Trophoblast cell (in vitro differentiated cells and primary cell): ENCODE measurements at regions not wholly inside any gene's neighbourhood (a gene's known extent, or its start where the extent isn't known, plus 50 kb on each side); places are given as distances from the start of the nearest gene placed in this dataset.
A peak's percentile ranks its signal among the peaks of the same experiment; 100 is the strongest.

ENCODE experiments used
- DNase-seq, 2 donors: peaks; one replicate each; pipeline ENCODE4 v3.0.0-alpha.2; 2016
- H2AFZ ChIP-seq: 2 replicates; pipeline ENCODE4 v1.6.1; 2013; ENCODE audit warnings: low read length, moderate library complexity, mild to moderate bottlenecking; ENCODE audit not compliant: insufficient read depth, poor library complexity
- H2AK5ac ChIP-seq: 2 replicates; pipeline ENCODE4 v1.6.1; 2013; ENCODE audit warnings: mild to moderate bottlenecking, low read length
- H2BK120ac ChIP-seq: 2 replicates; pipeline ENCODE4 v1.6.1; 2013; ENCODE audit warnings: low read length, mild to moderate bottlenecking, moderate library complexity; ENCODE audit not compliant: insufficient read depth, poor library complexity
- H2BK12ac ChIP-seq: 2 replicates; pipeline ENCODE4 v1.6.1; 2013; ENCODE audit warnings: mild to moderate bottlenecking, low read length, moderate library complexity
- H2BK5ac ChIP-seq: 2 replicates; pipeline ENCODE4 v1.6.1; 2013; ENCODE audit warnings: low read length, low read depth, moderate library complexity, mild to moderate bottlenecking; ENCODE audit not compliant: poor library complexity
- H3K14ac ChIP-seq: 2 replicates; pipeline ENCODE4 v1.6.1; 2013; ENCODE audit warnings: mild to moderate bottlenecking, low read length
- H3K18ac ChIP-seq: 2 replicates; pipeline ENCODE4 v1.6.1; 2013; ENCODE audit warnings: mild to moderate bottlenecking, low read length
- H3K23ac ChIP-seq: 2 replicates; pipeline ENCODE4 v1.6.1; 2013; ENCODE audit warnings: low read length
- H3K27ac ChIP-seq: 2 replicates; pipeline ENCODE4 v1.5.1; 2013; ENCODE audit warnings: low read depth, mild to moderate bottlenecking, inconsistent platforms, low read length, moderate library complexity
- H3K27me3 ChIP-seq: 2 replicates; pipeline ENCODE4 v1.6.1; 2013; ENCODE audit warnings: inconsistent platforms, mild to moderate bottlenecking, low read length, moderate library complexity; ENCODE audit not compliant: insufficient read depth
- H3K36me3 ChIP-seq, 2 experiments: 1 replicate in 1 of 2; 2 replicates in 1 of 2; pipeline ENCODE4 v1.6.1; 2013; ENCODE audit warnings: low read length in 2 of 2, mild to moderate bottlenecking in 2 of 2, moderate library complexity in 1 of 2; ENCODE audit not compliant: insufficient read depth in 2 of 2, control insufficient read depth in 1 of 2
- H3K4ac ChIP-seq: 2 replicates; pipeline ENCODE4 v1.6.1; 2013; ENCODE audit warnings: low read depth, mild to moderate bottlenecking, low read length, moderate library complexity
- H3K4me1 ChIP-seq, 2 experiments: 1 replicate in 1 of 2; 2 replicates in 1 of 2; pipeline ENCODE4 v1.6.1; 2013; ENCODE audit warnings: low read length in 2 of 2, mild to moderate bottlenecking in 2 of 2, moderate library complexity in 1 of 2; ENCODE audit not compliant: insufficient read depth in 2 of 2, control insufficient read depth in 1 of 2
- H3K4me2 ChIP-seq: 2 replicates; pipeline ENCODE4 v1.6.1; 2013; ENCODE audit warnings: inconsistent platforms, mild to moderate bottlenecking, low read length, moderate library complexity
- H3K4me3 ChIP-seq: 2 replicates; pipeline ENCODE4 v1.5.1; 2013; ENCODE audit warnings: mild to moderate bottlenecking, low read depth, low read length, inconsistent platforms
- H3K79me1 ChIP-seq: one replicate; pipeline ENCODE4 v1.6.1; 2013; ENCODE audit warnings: low read length
- H3K79me2 ChIP-seq: 2 replicates; pipeline ENCODE4 v1.6.1; 2013; ENCODE audit warnings: low read length, mild to moderate bottlenecking; ENCODE audit not compliant: control insufficient read depth, insufficient read depth, poor library complexity
- H3K9ac ChIP-seq: 2 replicates; pipeline ENCODE4 v1.6.1; 2013; ENCODE audit warnings: mild to moderate bottlenecking, low read length
- H3K9me3 ChIP-seq: 2 replicates; pipeline ENCODE4 v1.6.1; 2013; ENCODE audit warnings: low read depth, mild to moderate bottlenecking, control low read depth, inconsistent platforms, low read length; ENCODE audit not compliant: insufficient read depth
- H4K12ac ChIP-seq: 2 replicates; pipeline ENCODE4 v1.6.1; 2013; ENCODE audit warnings: low read depth, mild to moderate bottlenecking, low read length, moderate library complexity
- H4K8ac ChIP-seq: 2 replicates; pipeline ENCODE4 v1.6.1; 2013; ENCODE audit warnings: low read depth, mild to moderate bottlenecking, low read length, moderate library complexity
- H4K91ac ChIP-seq: one replicate; pipeline ENCODE4 v1.6.1; 2013; ENCODE audit warnings: low read depth, mild to moderate bottlenecking, low read length, moderate library complexity
- WGBS: extraction: QIAGEN DNeasy Blood & Tissue Kit; methylation state at CpG from one replicate; pipeline ENCODE4 v1.1.7; 2013; ENCODE audit warnings: missing lambda C conversion rate; ENCODE audit not compliant: insufficient read length, insufficient coverage; ENCODE audit errors: extremely low coverage; 5-methylcytosine and 5-hydroxymethylcytosine counted together

GRCh38 chr14:87566991-87567390, 426.0 kb downstream of the GALC start:
- H3K9ac ChIP-seq = no peak overlapping the region
- H3K27ac ChIP-seq = peak overlapping the region; percentile 14
- H3K18ac ChIP-seq = no peak overlapping the region
- no peak overlapping the region for H2BK120ac ChIP-seq
- no peak overlapping the region for H4K12ac ChIP-seq
- no peak overlapping the region for H4K8ac ChIP-seq
- H3K79me1 ChIP-seq = no peaks in the 10 kb centered on the region
- no peak overlapping the region for H3K14ac ChIP-seq
- H3K9me3 ChIP-seq = no peaks in the 10 kb centered on the region
- no peak overlapping the region for H4K91ac ChIP-seq
- no peak overlapping the region for H3K23ac ChIP-seq
- no peak overlapping the region for H3K4me3 ChIP-seq
- H2AFZ ChIP-seq = no peak overlapping the region
- peak in 1 of 2 donors; percentile 66 for DNase-seq
- H2BK5ac ChIP-seq = no peak overlapping the region
- H3K27me3 ChIP-seq = no peaks in the 10 kb centered on the region
- H2BK12ac ChIP-seq = no peak overlapping the region
- H3K36me3 ChIP-seq = no peaks in the 10 kb centered on the region
- H2AK5ac ChIP-seq = no peak overlapping the region
- no peak overlapping the region for H3K4me2 ChIP-seq
- H3K79me2 ChIP-seq = no peaks in the 10 kb centered on the region
- no peak overlapping the region for H3K4ac ChIP-seq
- peaks cover 3 to 8% of the 10 kb centered on the region in 2 experiments for H3K4me1 ChIP-seq
- no CpG with 5 or more reads among the region's 2 CpGs for WGBS

GRCh38 chr14:87547536-87547935, 445.4 kb downstream of the GALC start:
- Histone ChIP-seq H3K79me2 (no peaks in the 10 kb centered on the region), H3K79me1 (no peaks in the 10 kb centered on the region), H3K18ac (no peak overlapping the region), H2AK5ac (no peak overlapping the region), H2BK12ac (no peak overlapping the region), H3K9ac (no peak overlapping the region), H3K4ac (no peak overlapping the region), H4K8ac (no peak overlapping the region), H2AFZ (no peak overlapping the region), H3K27me3 (no peaks in the 10 kb centered on the region), H3K14ac (no peak overlapping the region), H4K12ac (no peak overlapping the region), H3K36me3 (no peaks in the 10 kb centered on the region), H3K27ac (no peak overlapping the region), H3K4me2 (no peak overlapping the region), H3K4me1 (no peaks in the 10 kb centered on the region), H3K23ac (no peak overlapping the region), H3K4me3 (no peak overlapping the region), H4K91ac (no peak overlapping the region), H2BK120ac (no peak overlapping the region), H2BK5ac (no peak overlapping the region), H3K9me3 (no peaks in the 10 kb centered on the region)
- no peak for DNase-seq
- no CpG with 5 or more reads among the region's 5 CpGs for WGBS

- WGBS = no CpG with 5 or more reads among the region's 5 CpGs
- no peak overlapping the region for H3K4me3 ChIP-seq
- no peak overlapping the region for H3K23ac ChIP-seq
Observed at GRCh38 chr14:87542288-87542687, 450.7 kb downstream of the GALC start.

GRCh38 chr14:87540339-87540738, 452.6 kb downstream of the GALC start:
- H3K14ac ChIP-seq = no peak overlapping the region

More at GRCh38 chr14:87542288-87542687, 450.7 kb downstream of the GALC start:
- Histone ChIP-seq H3K79me1 (no peaks in the 10 kb centered on the region), H3K4ac (no peak overlapping the region), H4K91ac (no peak overlapping the region), H2BK12ac (no peak overlapping the region), H3K4me1 (no peaks in the 10 kb centered on the region), H3K14ac (no peak overlapping the region), H3K4me2 (no peak overlapping the region), H3K18ac (no peak overlapping the region), H3K79me2 (no peaks in the 10 kb centered on the region), H4K12ac (no peak overlapping the region), H2BK5ac (no peak overlapping the region), H2AK5ac (no peak overlapping the region), H3K9me3 (no peaks in the 10 kb centered on the region), H4K8ac (no peak overlapping the region), H3K9ac (no peak overlapping the region), H3K27ac (no peak overlapping the region), H3K27me3 (no peaks in the 10 kb centered on the region), H3K36me3 (no peaks in the 10 kb centered on the region), H2BK120ac (no peak overlapping the region), H2AFZ (no peak overlapping the region)
- no peak for DNase-seq

More at GRCh38 chr14:87540339-87540738, 452.6 kb downstream of the GALC start:
- DNase-seq = no peak
- H3K4me1 ChIP-seq = no peaks in the 10 kb centered on the region
- H2BK5ac ChIP-seq = no peak overlapping the region
- H4K8ac ChIP-seq = no peak overlapping the region
- H3K4ac ChIP-seq = no peak overlapping the region
- no peak overlapping the region for H3K27ac ChIP-seq
- no peak overlapping the region for H2AK5ac ChIP-seq
- H3K4me2 ChIP-seq = no peak overlapping the region
- no peak overlapping the region for H3K9ac ChIP-seq
- H3K27me3 ChIP-seq = no peaks in the 10 kb centered on the region
- no peaks in the 10 kb centered on the region for H3K79me1 ChIP-seq
- no peak overlapping the region for H2BK120ac ChIP-seq
- no peak overlapping the region for H3K18ac ChIP-seq
- no peak overlapping the region for H4K12ac ChIP-seq
- no peaks in the 10 kb centered on the region for H3K79me2 ChIP-seq
- H4K91ac ChIP-seq = no peak overlapping the region
- no peak overlapping the region for H2AFZ ChIP-seq
- H3K36me3 ChIP-seq = no peaks in the 10 kb centered on the region
- WGBS = no CpG with 5 or more reads among the region's 2 CpGs
- H3K4me3 ChIP-seq = no peak overlapping the region
- H2BK12ac ChIP-seq = no peak overlapping the region
- H3K23ac ChIP-seq = no peak overlapping the region
- H3K9me3 ChIP-seq = no peaks in the 10 kb centered on the region
